ENCODE measurements at regions not wholly inside any gene's neighbourhood (a gene's known extent, or its start where the extent isn't known, plus 50 kb on each side); places are given as distances from the start of the nearest gene placed in this dataset.

GRCh38 chr21:24302400-24302799 lies 1304.9 kb downstream of the MRPL39 start:
- H3K79me2 ChIP-seq (ENCODE audit: control insufficient read depth, insufficient read depth, low read length), result no peaks in the 10 kb centered on the region
- H3K9me3 ChIP-seq (ENCODE audit: control insufficient read depth, low read depth, low read length), result no peaks in the 10 kb centered on the region
- H3K27ac ChIP-seq (ENCODE audit: control insufficient read depth, insufficient read depth, low read length), result no peak overlapping the region
- H3K27me3 ChIP-seq (ENCODE audit: control insufficient read depth, extremely low read depth, insufficient read depth, low read length), result no peaks in the 10 kb centered on the region
- H4K20me1 ChIP-seq (ENCODE audit: control insufficient read depth, extremely low read depth, insufficient read depth, low read length), result no peaks in the 10 kb centered on the region
- dilution Hi-C loops (cut with MboI; ENCODE audit: extremely low pct_ligation_motif_present, low sequenced_read_pairs), result no loop called here
- TF ChIP-seq CTCF (optimal IDR thresholded peaks at IDR 0.05 in 1 of 3, IDR thresholded peaks at IDR 0.05 in 1 of 3, conservative IDR thresholded peaks at IDR 0.05 in 1 of 3; ENCODE audit: extremely low read depth in 1 of 3, insufficient read depth in 2 of 3, low read length in 3 of 3), result no peak
- TF ChIP-seq EZH2 (IDR thresholded peaks at IDR 0.05; ENCODE audit: low read length), result no peak
- FAIRE-seq (no peak), DNase-seq (ENCODE audit: low read depth, low spot score) (no peak)
- H3K4me1 ChIP-seq (ENCODE audit: control insufficient read depth, extremely low read depth, insufficient read depth, low read length), result no peaks in the 10 kb centered on the region
- H3K36me3 ChIP-seq (ENCODE audit: control insufficient read depth in 2 of 2, extremely low read depth in 1 of 2, insufficient read depth in 2 of 2, low read length in 2 of 2), result no peaks in the 10 kb centered on the region
- H2AFZ ChIP-seq (ENCODE audit: control insufficient read depth, low read length), result no peak overlapping the region
- H3K9ac ChIP-seq (ENCODE audit: control insufficient read depth, extremely low read depth, insufficient read depth, low read length), result no peak overlapping the region
- no peaks in the 10 kb centered on the region for H3K9me1 ChIP-seq (ENCODE audit: control insufficient read depth, extremely low read depth, insufficient read depth, low read length)
- H3K4me3 ChIP-seq (ENCODE audit: control insufficient read depth in 2 of 3, extremely low read depth in 1 of 3, insufficient read depth in 2 of 3, low read depth in 1 of 3, low read length in 3 of 3), result no peak overlapping the region
- no peak overlapping the region for H3K4me2 ChIP-seq (ENCODE audit: control insufficient read depth, extremely low read depth, insufficient read depth, low read depth, low read length)

DNA sequence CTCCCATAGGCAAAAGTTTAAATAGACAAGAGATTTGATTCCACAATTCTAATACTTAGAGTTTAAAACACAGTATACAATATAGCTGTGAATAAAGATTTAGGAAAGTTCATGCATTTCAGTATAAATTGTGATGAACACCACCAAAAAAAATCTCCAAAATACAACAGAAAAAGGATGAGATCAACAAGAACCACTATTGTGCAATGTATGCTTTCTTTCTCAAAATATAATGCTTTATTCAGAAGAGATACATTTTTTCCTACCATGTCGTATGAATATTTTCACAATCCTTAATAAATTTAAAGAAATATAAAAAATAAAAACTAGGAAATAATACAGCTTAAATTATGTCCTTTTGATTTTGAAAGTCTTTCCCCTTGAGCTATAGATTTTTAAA lies 1309.2 kb downstream of the MRPL39 start:
- Histone ChIP-seq H3K4me3 (ENCODE audit: control insufficient read depth in 2 of 3, extremely low read depth in 1 of 3, insufficient read depth in 2 of 3, low read depth in 1 of 3, low read length in 3 of 3) (no peak overlapping the region), H2AFZ (ENCODE audit: control insufficient read depth, low read length) (no peak overlapping the region), H3K79me2 (ENCODE audit: control insufficient read depth, insufficient read depth, low read length) (no peaks in the 10 kb centered on the region), H3K4me2 (ENCODE audit: control insufficient read depth, extremely low read depth, insufficient read depth, low read depth, low read length) (no peak overlapping the region), H3K9ac (ENCODE audit: control insufficient read depth, extremely low read depth, insufficient read depth, low read length) (no peak overlapping the region), H3K9me3 (ENCODE audit: control insufficient read depth, low read depth, low read length) (no peaks in the 10 kb centered on the region), H3K36me3 (ENCODE audit: control insufficient read depth in 2 of 2, extremely low read depth in 1 of 2, insufficient read depth in 2 of 2, low read length in 2 of 2) (no peaks in the 10 kb centered on the region), H3K4me1 (ENCODE audit: control insufficient read depth, extremely low read depth, insufficient read depth, low read length) (no peaks in the 10 kb centered on the region), H4K20me1 (ENCODE audit: control insufficient read depth, extremely low read depth, insufficient read depth, low read length) (no peaks in the 10 kb centered on the region), H3K27me3 (ENCODE audit: control insufficient read depth, extremely low read depth, insufficient read depth, low read length) (no peaks in the 10 kb centered on the region), H3K27ac (ENCODE audit: control insufficient read depth, insufficient read depth, low read length) (no peak overlapping the region), H3K9me1 (ENCODE audit: control insufficient read depth, extremely low read depth, insufficient read depth, low read length) (no peaks in the 10 kb centered on the region)
- TF ChIP-seq CTCF (optimal IDR thresholded peaks at IDR 0.05 in 1 of 3, IDR thresholded peaks at IDR 0.05 in 1 of 3, conservative IDR thresholded peaks at IDR 0.05 in 1 of 3; ENCODE audit: extremely low read depth in 1 of 3, insufficient read depth in 2 of 3, low read length in 3 of 3) (no peak), EZH2 (IDR thresholded peaks at IDR 0.05; ENCODE audit: low read length) (no peak)
- dilution Hi-C loops (cut with MboI; ENCODE audit: extremely low pct_ligation_motif_present, low sequenced_read_pairs), result no loop called here
- no peak for DNase-seq (ENCODE audit: low read depth, low spot score)
- FAIRE-seq, result no peak

Data from keratinocyte (primary cell).